NCI-H510A treated with DMSO at 0.1 percent for 48 hours (cell line): ENCODE measurements at regions not wholly inside any gene's neighbourhood (a gene's known extent, or its start where the extent isn't known, plus 50 kb on each side); places are given as distances from the start of the nearest gene placed in this dataset.

Source experiments
- DNase-seq: peaks from one replicate; lab custom pipeline; 2025; lab: John Stamatoyannopoulos, UW

DNA sequence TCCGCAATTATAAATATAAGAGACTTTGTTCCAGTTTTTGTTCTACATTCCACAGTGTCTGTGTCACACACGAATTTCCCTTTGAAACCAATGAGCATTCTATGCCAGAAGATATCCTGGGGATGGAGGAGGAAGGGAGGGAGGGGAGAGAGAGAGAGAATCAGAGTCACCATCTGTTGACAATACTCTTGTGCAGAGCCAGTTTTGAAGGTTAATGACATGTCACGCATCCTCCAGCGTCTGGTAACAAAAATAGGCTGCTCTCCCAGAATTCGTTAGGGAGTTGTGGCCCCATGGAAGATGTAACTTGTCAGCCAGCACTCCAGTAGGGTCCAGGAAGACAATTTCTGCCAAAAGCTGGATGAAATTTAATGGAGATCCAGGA lies 213.5 kb upstream of the KRR1 start:
- peak; percentile 82 for DNase-seq

DNA sequence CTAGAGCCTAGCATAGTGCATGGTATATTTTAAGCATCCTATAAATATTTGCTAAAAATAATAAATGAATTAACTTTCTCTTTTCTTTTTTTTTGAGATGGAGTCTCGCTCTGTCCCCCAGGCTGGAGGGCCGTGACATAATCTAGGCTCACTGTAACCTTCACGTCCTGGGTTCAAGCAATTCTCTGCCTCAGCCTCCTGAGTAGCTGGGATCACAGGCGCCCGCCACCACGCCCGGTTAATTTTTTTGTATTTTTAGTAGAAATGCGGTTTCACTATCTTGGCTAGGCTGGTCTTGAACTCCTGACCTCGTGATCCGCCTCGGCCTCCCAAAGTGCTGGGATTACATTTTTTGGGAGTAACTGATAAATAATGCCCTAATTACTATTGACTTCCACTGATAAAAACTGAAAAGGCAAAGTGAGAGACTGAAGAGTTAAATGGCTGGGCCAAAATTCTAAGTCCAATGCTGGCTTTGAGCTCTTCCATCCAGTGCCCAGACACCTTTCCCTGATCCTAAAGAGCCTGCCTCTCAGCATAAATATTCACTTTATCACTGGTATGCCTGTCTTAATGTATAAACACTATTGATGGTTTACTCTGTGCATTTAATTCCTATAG lies 213.0 kb upstream of the KRR1 start:
- DNase-seq: no peak

DNA sequence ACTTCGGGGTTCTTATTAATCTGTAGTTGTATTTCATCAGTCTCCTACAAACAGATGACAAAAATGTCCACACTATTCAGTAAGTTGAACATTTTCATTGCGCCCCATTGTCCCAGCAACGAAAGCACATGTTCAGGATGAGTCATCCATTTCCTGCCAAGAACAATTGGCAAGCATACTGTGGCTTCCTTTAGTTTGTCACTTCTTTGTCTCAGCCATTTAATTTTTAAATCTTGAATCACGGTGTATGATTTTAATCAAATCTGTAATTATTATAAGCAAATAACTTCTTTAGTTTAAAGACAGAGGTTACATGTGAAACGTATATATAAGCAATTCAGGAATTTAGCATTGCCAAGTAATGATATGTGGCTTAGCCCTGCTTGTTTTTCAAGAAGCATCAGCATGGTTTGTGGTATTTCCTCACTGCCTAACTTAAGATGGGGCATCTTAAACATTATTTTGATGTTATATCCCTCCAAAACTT lies 211.3 kb upstream of the KRR1 start:
- DNase-seq: peak; percentile 59

DNA sequence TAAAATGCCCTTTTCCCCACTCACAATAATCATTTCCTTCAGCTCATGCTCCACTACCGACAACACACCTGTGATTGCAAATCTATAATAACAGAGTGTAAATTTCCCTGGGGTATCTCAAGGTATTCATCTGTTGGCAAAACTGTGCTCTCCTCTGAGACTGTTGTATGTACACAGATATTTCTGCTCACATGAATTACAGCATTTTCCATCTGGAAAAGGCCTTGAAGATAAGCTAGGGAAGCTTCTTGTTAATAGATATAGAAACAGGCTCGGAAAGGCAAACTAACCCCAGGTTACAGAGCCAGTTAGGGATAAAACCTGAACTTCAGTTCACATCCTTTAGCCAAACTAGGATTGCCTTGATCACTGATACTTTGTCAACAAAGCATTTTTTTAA lies 210.4 kb upstream of the KRR1 start:
- DNase-seq: no peak

DNA sequence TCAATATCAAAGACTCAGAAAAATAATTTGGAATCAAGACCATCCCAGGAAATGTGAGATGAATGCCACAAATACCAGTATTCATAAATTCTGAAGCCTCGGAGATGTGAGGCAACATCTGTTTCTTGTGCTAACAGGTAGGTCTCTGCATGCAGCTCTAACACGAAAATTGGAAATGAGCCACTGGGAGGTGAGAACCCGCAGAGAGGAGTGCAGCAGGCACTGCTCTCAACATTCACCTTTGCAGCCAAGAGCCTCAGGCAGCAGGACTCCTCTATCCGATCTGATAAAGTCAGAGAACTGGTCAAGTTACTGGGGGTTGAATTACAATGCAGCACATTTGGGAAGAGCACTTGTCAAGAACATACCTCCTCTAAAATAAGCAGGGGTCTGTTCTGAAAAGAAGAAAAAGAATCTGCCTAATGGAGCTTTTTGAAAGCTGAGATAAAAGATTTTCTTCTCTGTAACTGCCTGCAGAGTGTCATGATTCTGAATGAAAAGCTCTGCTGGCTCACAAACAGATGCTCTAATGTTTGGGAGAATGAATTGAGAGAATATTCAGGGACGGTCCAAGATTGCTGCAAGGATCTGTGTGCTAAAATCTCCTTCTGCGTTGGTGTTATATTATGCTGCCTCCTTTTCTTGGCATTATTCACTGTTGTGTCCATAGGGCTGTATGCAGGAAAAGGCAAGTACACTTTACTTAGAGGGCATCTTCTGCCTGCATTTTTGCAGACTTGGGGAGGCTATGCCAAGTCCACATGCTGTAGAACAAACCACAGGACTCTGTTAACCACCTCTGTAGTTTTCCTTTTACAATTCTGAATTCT lies 209.6 kb upstream of the KRR1 start:
- DNase-seq: peak; percentile 15

GRCh38 chr12:75717902-75718301 lies 206.5 kb upstream of the KRR1 start:
- peak; percentile 29 for DNase-seq

GRCh38 chr12:75716291-75717025 lies 205.0 kb upstream of the KRR1 start:
- DNase-seq: no peak

- no peak for DNase-seq
Measured at GRCh38 chr12:75715682-75716081, 204.3 kb upstream of the KRR1 start.

GRCh38 chr12:75715323-75715644 lies 203.9 kb upstream of the KRR1 start:
- DNase-seq: no peak

- DNase-seq: no peak
Measured at GRCh38 chr12:75714462-75715322, 203.3 kb upstream of the KRR1 start.

DNA sequence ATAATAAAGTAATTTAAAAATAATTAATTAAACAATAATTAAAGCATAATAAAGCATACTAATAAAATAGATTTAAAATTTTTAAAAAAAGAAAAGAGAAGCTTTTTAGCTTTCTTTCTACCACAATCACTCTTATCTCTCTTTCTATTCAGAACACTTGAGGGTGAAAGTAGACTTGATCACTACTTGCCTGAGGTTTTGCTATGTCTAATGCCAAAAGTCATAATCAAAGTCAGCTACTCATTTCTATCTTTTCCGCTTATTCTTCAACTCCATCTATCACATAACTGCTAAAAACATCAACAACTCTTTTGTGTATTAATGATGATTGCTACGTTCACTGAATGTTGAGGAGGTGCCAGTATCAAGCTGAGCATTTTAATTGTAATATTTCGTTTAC lies 202.0 kb upstream of the KRR1 start:
- no peak for DNase-seq

DNA sequence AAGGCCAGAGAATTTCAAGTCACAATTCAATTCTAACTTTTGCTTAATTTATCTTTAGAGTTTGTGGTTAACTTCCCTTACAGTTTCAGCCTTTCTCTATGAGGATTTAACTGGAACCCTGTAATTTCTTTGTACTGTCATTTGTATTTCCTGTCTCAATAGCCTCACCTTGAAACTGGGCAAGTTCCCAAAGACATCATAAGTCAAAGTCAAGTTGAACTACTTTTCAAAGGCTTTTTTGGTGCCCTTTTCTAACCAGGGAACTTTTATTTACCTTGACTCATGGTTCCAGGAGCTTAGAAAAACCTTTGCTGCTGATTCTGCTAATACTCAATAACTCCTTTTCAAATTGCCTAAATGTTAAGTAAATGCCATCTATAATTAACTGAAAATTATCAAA lies 200.8 kb upstream of the KRR1 start:
- DNase-seq: no peak

- no peak for DNase-seq
Measured at GRCh38 chr12:75711271-75711670, 199.9 kb upstream of the KRR1 start.

DNA sequence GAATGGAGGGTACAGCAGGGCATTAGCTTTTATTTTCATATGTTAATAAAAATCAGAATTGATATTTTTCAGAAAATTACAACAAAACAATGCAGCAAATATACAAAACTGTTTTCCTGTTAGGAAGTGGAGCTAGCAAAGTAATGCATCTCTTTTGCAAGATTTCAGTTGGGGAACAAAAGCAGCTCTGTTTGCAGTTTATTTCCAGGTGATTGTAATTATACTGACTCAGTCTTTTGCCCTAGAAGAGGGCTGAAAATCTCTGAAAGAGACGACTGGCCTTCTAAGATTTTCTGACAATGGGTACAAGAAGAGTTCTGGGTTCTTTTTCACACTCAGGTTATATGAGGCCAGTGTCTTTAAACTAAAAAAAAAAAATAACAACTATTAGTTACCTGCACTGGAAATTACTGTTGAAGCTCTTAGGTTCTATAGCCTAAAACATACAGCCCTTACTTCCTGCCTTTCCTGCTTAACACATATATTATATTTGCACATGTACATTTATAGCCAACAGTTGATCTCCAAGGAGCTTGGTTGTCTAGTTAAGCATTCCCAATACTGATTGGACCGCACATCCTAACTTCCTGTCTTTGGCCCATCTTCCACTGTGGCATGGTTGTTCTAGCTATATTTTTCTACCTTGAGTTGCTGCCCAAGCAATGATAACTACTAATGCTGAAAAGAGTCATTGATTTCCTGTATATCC lies 199.1 kb upstream of the KRR1 start:
- DNase-seq: no peak

- DNase-seq: no peak
Measured at GRCh38 chr12:75709503-75709902, 198.1 kb upstream of the KRR1 start.

GRCh38 chr12:75708802-75709201 lies 197.4 kb upstream of the KRR1 start:
- no peak for DNase-seq

DNA sequence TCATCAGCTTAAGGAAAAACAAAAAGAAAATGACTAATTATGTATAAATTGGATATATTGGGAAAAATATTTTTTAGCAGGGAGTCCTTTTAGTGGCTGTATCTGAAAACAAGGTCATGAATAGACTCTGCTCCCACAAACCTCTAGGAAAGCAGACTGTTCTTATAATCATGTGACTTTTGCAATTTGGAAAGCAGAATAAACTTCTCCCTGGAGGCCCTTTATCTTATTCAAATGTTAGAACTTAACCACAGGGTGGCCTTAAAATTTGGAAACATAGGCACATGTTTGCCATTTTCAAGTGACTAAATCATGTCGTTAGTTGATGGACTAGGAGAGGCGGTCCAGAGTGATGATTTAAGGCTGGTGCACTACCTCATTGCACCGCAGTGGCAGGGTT lies 196.6 kb upstream of the KRR1 start:
- DNase-seq: no peak

GRCh38 chr12:75706786-75707605 lies 195.6 kb upstream of the KRR1 start:
- DNase-seq: no peak

DNA sequence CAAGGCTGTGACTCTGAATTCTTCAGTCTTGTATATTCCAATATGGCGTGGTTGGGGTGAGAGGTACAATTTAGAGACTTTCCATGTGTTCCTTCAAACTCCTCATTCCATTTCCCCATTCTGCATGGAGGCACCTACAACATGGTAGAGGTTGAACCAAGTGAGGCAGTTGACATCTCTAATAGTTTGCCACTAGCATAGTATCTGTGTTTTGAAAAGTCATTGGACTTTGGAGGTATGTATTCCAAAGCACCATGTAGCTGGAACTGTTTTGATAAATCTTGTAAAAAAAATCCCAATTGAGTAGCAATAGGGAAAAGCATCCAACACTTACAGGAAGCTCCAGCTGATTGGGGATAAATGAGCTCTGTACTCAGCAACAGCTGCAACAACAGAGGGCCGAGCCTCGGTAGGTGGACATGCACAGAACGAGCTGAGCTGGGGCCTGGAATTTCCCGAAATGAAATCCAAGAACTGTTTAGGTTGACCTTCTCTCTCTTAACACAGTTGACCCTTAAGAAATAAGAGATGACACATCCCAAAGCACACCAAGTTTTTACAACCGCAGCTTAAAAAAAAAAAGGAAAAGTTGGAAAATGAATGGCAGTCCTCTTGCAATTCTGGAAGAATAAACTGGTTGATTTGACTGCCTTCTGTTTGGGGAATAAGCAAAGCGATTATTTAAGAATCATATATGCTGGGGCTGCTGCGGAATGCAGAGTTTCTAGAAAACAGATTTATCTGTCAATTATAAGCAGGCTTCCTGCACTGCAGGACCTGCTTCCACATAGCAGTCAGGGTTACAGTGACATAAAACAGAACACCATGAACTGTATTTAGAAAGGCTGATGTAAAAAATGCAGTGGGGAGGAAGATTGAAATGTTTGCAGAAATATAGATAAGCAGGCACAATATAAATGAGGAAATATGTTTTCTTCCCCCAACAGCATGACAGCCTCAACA lies 194.6 kb upstream of the KRR1 start:
- DNase-seq: peak; percentile 40
